EH (cell line): ENCODE measurements at regions not wholly inside any gene's neighbourhood (a gene's known extent, or its start where the extent isn't known, plus 50 kb on each side); places are given as distances from the start of the nearest gene placed in this dataset.

ENCODE experiments used
- DNase-seq: peaks from one replicate; pipeline ENCODE4 v3.0.0-alpha.2; 2015; ENCODE audit warnings: low read depth

GRCh38 chr5:39475159-39475571 lies 50.4 kb upstream of the DAB2 start:
- DNase-seq = no peak
